Fibroblast of mammary gland (primary cell): ENCODE measurements at regions not wholly inside any gene's neighbourhood (a gene's known extent, or its start where the extent isn't known, plus 50 kb on each side); places are given as distances from the start of the nearest gene placed in this dataset.

ENCODE experiments used
- DNase-seq: peaks from one replicate; pipeline ENCODE4 v3.0.0-alpha.2; 2010; ENCODE audit warnings: low read depth
- H3K4me3 ChIP-seq: 2 replicates; pipeline ENCODE4 v1.5.1; 2011; ENCODE audit warnings: low read depth, mild to moderate bottlenecking, low read length, moderate library complexity; ENCODE audit not compliant: control insufficient read depth
- TF ChIP-seq, protein P1 (sequence below): conservative IDR thresholded peaks from 2 replicates; pipeline ENCODE4 v1.5.1; 2011; ENCODE audit warnings: low read depth, low read length, inconsistent platforms; ENCODE audit not compliant: control insufficient read depth, insufficient read depth

DNA sequence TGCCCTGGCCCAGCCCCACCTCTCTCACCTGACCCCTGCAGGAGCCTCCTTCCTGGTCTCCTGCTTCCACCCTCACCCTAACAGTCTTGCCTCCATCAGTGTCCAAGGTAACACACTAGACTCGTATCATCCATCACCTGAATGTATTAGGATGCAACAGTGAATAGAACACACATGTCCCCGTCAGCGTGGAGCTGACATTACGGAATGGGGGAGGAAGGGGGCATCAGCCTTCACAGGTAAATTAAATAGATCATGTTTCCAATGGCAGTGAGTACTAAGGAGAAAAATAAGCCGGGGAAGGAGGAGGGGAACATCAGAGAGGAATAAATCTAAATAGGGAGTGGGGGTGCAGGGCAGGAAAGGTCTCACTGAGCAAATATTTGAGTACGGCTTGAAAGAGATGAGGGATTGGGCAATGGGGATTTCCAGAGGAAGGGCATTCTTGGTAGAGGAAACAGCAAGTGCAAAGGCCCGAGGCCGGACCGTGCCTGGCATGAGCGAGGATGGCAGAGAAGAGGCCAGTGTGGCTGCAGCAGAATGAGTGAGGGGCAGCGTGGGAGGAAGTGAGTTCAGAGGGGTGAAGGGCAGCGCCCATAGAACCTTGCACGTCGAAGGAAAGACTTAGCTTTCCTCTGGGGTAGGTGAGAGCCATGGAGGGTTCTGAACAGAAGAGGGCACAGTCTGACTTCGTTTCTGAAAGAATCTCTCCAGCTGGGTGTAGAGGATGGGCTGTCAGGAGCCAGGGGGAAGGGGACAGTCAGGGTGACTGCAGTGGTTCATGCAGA, 110.1 kb upstream of the PTPN1 start:
- TF ChIP-seq, protein P1, sequence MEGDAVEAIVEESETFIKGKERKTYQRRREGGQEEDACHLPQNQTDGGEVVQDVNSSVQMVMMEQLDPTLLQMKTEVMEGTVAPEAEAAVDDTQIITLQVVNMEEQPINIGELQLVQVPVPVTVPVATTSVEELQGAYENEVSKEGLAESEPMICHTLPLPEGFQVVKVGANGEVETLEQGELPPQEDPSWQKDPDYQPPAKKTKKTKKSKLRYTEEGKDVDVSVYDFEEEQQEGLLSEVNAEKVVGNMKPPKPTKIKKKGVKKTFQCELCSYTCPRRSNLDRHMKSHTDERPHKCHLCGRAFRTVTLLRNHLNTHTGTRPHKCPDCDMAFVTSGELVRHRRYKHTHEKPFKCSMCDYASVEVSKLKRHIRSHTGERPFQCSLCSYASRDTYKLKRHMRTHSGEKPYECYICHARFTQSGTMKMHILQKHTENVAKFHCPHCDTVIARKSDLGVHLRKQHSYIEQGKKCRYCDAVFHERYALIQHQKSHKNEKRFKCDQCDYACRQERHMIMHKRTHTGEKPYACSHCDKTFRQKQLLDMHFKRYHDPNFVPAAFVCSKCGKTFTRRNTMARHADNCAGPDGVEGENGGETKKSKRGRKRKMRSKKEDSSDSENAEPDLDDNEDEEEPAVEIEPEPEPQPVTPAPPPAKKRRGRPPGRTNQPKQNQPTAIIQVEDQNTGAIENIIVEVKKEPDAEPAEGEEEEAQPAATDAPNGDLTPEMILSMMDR, result no peak
- no peak overlapping the region for H3K4me3 ChIP-seq
- DNase-seq, result no peak

DNA sequence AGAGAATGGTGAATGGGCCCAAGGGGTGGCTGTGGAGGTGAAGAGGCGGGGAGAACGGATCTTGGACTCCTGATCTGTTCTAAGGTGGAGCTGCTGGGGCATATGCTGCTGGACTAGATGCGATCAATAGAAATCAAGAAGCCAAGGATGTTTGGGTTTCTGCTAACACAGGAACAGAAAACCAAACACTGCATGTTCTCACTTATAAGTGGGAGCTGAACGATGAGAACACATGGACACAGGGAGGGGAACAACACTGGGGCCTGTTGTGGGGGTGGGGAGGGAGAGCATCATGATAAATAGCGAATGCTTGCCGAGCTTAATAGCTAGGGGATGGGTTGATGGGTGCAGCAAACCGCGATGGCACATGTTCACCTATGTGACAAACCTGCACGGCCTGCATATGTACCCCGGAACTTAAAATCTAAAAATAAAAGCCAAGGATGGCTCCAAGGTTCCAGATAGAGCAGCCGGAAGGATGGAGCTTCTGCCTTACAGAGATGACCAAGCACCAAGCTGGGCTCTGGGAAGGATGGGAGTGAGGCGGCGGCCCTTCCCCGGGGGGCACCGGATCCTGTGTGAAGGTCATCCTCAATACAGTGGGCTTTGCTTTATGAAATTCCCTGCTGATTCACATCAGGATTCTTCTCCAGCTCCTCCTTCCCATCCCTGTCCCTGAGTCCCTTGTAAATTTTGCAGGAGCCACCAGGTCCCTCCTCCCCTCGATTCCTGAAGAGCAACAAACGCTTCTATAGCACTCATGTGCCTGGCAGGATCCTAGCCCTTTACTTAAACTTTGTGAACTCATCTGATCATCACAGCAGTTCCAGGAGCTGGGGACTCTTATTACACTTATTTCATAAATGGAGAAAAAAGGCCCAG, 109.2 kb upstream of the PTPN1 start:
- TF ChIP-seq, protein P1, result no peak
- DNase-seq, result no peak
- no peak overlapping the region for H3K4me3 ChIP-seq

GRCh38 chr20:50401587-50402418, 108.4 kb upstream of the PTPN1 start:
- no peak for DNase-seq
- TF ChIP-seq, protein P1, result no peak
- H3K4me3 ChIP-seq, result no peak overlapping the region

- no peak for DNase-seq
- TF ChIP-seq, protein P1, result no peak
- no peak overlapping the region for H3K4me3 ChIP-seq
These were observed 106.4 kb upstream of the PTPN1 start for GRCh38 chr20:50403565-50404418.

GRCh38 chr20:50404419-50405234, 105.6 kb upstream of the PTPN1 start:
- no peak for DNase-seq
- TF ChIP-seq, protein P1, result no peak
- H3K4me3 ChIP-seq, result no peak overlapping the region
